Spleen (tissue), 11 donors: ENCODE measurements at regions not wholly inside any gene's neighbourhood (a gene's known extent, or its start where the extent isn't known, plus 50 kb on each side); places are given as distances from the start of the nearest gene placed in this dataset.

ENCODE experiments used
- DNase-seq: peaks from one replicate; pipeline ENCODE4 v3.0.0-alpha.2; 2020
- H3K27ac ChIP-seq, 8 donors: fragments of 200-600 bp; sonication (generic) in 7 of 8; 1 replicate in 4 of 8; 2 replicates in 4 of 8; pipeline versions ENCODE4 v1.5.0 to v1.8.0; 2016 to 2021; ENCODE audit warnings: inconsistent platforms in 4 of 8, mild to moderate bottlenecking in 4 of 8, moderate library complexity in 1 of 8
- H3K27me3 ChIP-seq, 7 donors: fragments of 200-600 bp; sonication (generic) in 6 of 7; replicated peaks in 1 of 7; 1 replicate in 4 of 7; 2 replicates in 3 of 7; pipeline versions ENCODE4 v1.5.0 to v1.8.0; 2016 to 2021; ENCODE audit warnings: inconsistent platforms in 3 of 7, mild to moderate bottlenecking in 1 of 7
- H3K36me3 ChIP-seq, 6 donors: fragments of 200-600 bp; sonication (generic) in 5 of 6; 1 replicate in 4 of 6; 2 replicates in 2 of 6; pipeline versions ENCODE4 v1.5.0 to v1.8.0; 2016 to 2021; ENCODE audit warnings: inconsistent platforms in 2 of 6
- H3K4me1 ChIP-seq, 6 donors: fragments of 200-600 bp; sonication (generic) in 5 of 6; 1 replicate in 3 of 6; 2 replicates in 3 of 6; pipeline versions ENCODE4 v1.5.0 to v1.8.0; 2016 to 2021; ENCODE audit warnings: inconsistent platforms in 3 of 6
- H3K4me3 ChIP-seq, 8 donors: fragments of 200-600 bp; sonication (generic) in 7 of 8; 1 replicate in 4 of 8; 2 replicates in 4 of 8; pipeline versions ENCODE4 v1.5.0 to v1.8.0; 2016 to 2021; ENCODE audit warnings: inconsistent platforms in 4 of 8, mild to moderate bottlenecking in 4 of 8, moderate library complexity in 2 of 8
- H3K9me3 ChIP-seq, 8 donors: fragments of 200-600 bp; sonication (generic) in 7 of 8; 1 replicate in 4 of 8; 2 replicates in 4 of 8; pipeline versions ENCODE4 v1.5.0 to v1.8.0; 2016 to 2021; ENCODE audit warnings: inconsistent platforms in 4 of 8
- CTCF ChIP-seq, 11 experiments: fragments of 200-600 bp in 7 of 11; fragments of 450-650 bp in 4 of 11; sonication (generic) in 4 of 11; IDR thresholded peaks in 8 of 11; conservative IDR thresholded peaks in 3 of 11; 1 replicate in 7 of 11; 2 replicates in 4 of 11; pipeline versions ENCODE4 v1.4.0 to v1.8.0; 2016 to 2021; ENCODE audit warnings: antibody characterized with exemption in 11 of 11, inconsistent platforms in 4 of 11, mild to moderate bottlenecking in 1 of 11
- POLR2A ChIP-seq, 3 donors: fragments of 450-650 bp; IDR thresholded peaks; one replicate each; pipeline ENCODE4 v1.5.1; 2017; ENCODE audit warnings: antibody characterized with exemption in 3 of 3, mild to moderate bottlenecking in 1 of 3
- POLR2AphosphoS5 ChIP-seq, 3 donors: sonication (generic); formaldehyde crosslinking; IDR thresholded peaks; one replicate each; pipeline ENCODE4 v1.5.1; 2017; ENCODE audit warnings: antibody characterized with exemption in 3 of 3
- WGBS, 5 donors: extraction: QIAGEN DNeasy Blood & Tissue Kit in 3 of 5; methylation state at CpG; one replicate each; pipeline versions ENCODE4 v1.1.5 to v1.1.7; 2013 to 2018; 5-methylcytosine and 5-hydroxymethylcytosine counted together
- intact Hi-C: fragments of 100-400 bp; cut with DNase I; formaldehyde crosslinking; loops from one replicate; pipeline ENCODE4 v1.15.0; 2023; ENCODE audit warnings: low total_unique reads
- donor health status: healthy with polysubstance abuse.
- donor health status: DM: no; HTN: no; CAD: no; lungs with moderate emphysema.
- donor health status: DM: no; HTN: no; CAD: no.
- donor health status: Bipolar disorder and iron deficiency.
- donor health status: healthy.
- donor health status: DM: no; HTN: no; CAD: no.
- donor health status: DM: yes; HTN: yes; CAD: no.

DNA sequence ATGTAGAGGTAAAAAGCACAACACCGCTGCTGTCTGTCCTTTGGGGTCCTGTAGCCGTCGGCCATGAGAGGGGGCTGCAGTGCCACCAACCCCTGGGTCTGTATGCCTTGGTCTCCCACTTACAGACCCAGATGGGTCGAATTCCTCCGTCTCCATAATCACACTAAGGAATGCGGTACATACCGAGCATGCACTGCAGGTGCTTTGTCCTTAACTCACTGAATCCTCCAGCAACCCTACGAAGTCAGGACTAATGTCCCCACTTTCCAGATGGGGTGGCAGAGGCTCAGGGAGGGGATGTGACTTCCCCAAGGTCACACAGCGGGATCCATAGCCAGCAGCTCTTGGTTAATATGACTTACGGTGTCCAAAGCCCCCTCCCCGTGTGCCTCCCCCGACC lies 219.9 kb upstream of the CIBAR2 start:
- H3K4me3 ChIP-seq = no peak overlapping the region
- no peaks in the 10 kb centered on the region for H3K9me3 ChIP-seq
- peaks cover 0 to 70% (median 39%) of the 10 kb centered on the region in 6 donors for H3K4me1 ChIP-seq
- H3K36me3 ChIP-seq = no peaks in the 10 kb centered on the region
- peaks cover 0 to 72% (median 17%) of the 10 kb centered on the region in 7 donors for H3K27me3 ChIP-seq
- intact Hi-C loops = no loop called here
- TF ChIP-seq POLR2AphosphoS5 (IDR thresholded peaks at IDR 0.05) (no peak), CTCF (IDR thresholded peaks at IDR 0.05 in 8 of 11, conservative IDR thresholded peaks at IDR 0.05 in 3 of 11) (no peak), POLR2A (IDR thresholded peaks at IDR 0.05) (no peak)
- 90 to 96% (median 95%) methylated on average over 9 to 12 of the region's 12 CpGs for WGBS, 5 donors
- H3K27ac ChIP-seq = no peak overlapping the region
- DNase-seq = no peak

- intact Hi-C loops = no loop called here
- DNase-seq = no peak
- no peaks in the 10 kb centered on the region for H3K9me3 ChIP-seq
- H3K4me3 ChIP-seq = no peak overlapping the region
- TF ChIP-seq CTCF (IDR thresholded peaks at IDR 0.05 in 8 of 11, conservative IDR thresholded peaks at IDR 0.05 in 3 of 11) (no peak), POLR2AphosphoS5 (IDR thresholded peaks at IDR 0.05) (no peak), POLR2A (IDR thresholded peaks at IDR 0.05) (no peak)
- 86 to 90% (median 87%) methylated on average over 8 to 9 of the region's 9 CpGs for WGBS, 5 donors
- H3K36me3 ChIP-seq = no peaks in the 10 kb centered on the region
- no peak overlapping the region for H3K27ac ChIP-seq
- peaks cover 0 to 61% (median 33%) of the 10 kb centered on the region in 6 donors for H3K4me1 ChIP-seq
- H3K27me3 ChIP-seq = peaks cover 0 to 60% (median 17%) of the 10 kb centered on the region in 7 donors
Measured at GRCh38 chr16:85333337-85333736, 221.1 kb upstream of the CIBAR2 start.

GRCh38 chr16:85333744-85334640 lies 221.7 kb upstream of the CIBAR2 start:
- H3K36me3 ChIP-seq = no peaks in the 10 kb centered on the region
- intact Hi-C loops = no loop called here
- H3K4me1 ChIP-seq = peaks cover 0 to 56% (median 28%) of the 10 kb centered on the region in 6 donors
- no peak for TF ChIP-seq POLR2A (IDR thresholded peaks at IDR 0.05)
- no peak for TF ChIP-seq CTCF (IDR thresholded peaks at IDR 0.05 in 8 of 11, conservative IDR thresholded peaks at IDR 0.05 in 3 of 11)
- peak; percentile 53 to 66 (median 60) for TF ChIP-seq POLR2AphosphoS5 (IDR thresholded peaks at IDR 0.05)
- no peak overlapping the region for H3K4me3 ChIP-seq
- WGBS, 5 donors = 72 to 84% (median 78%) methylated on average over 27 to 29 of the region's 29 CpGs
- no peak for DNase-seq
- no peaks in the 10 kb centered on the region for H3K9me3 ChIP-seq
- H3K27me3 ChIP-seq = peaks cover 0 to 54% (median 11%) of the 10 kb centered on the region in 7 donors
- H3K27ac ChIP-seq = no peak overlapping the region
